HCT116 (cell line): ENCODE measurements at regions not wholly inside any gene's neighbourhood (a gene's known extent, or its start where the extent isn't known, plus 50 kb on each side); places are given as distances from the start of the nearest gene placed in this dataset.

Source experiments
- ATAC-seq: fragments of 200-7000 bp; cut with Tn5 transposase; 2 replicates; pipeline ENCODE4 v1.9.1; 2020; ENCODE audit warnings: mild to moderate bottlenecking, moderate library complexity
- BruUV-seq: library from RNA; stranded (reverse); fragments of 400-500 nt; replicated peaks from 2 replicates; lab custom pipeline; 2021; lab: Mats Ljungman, UMichigan
- CTCF ChIA-PET: fragments of 300-600 bp; sonication (Branson Sonifier 250); formaldehyde crosslinking; loops from one replicate; lab custom pipeline; 2021; ENCODE audit warnings: antibody characterized with exemption; lab: Charles Lee
- POLR2A ChIA-PET: fragments of 300-600, 350-600 bp; sonication (Branson Sonifier 250); formaldehyde crosslinking; loops from one replicate; lab custom pipeline; 2021; ENCODE audit warnings: antibody characterized with exemption; lab: Charles Lee
- RAD21 ChIA-PET, 2 experiments: fragments of 300-600 bp; sonication (Branson Sonifier 250); formaldehyde crosslinking; loops; one replicate each; lab custom pipeline; 2023; ENCODE audit warnings: low total read pairs in 2 of 2; ENCODE audit not compliant: uncharacterized antibody in 2 of 2, unreplicated experiment in 2 of 2, low non-redundant PET in 1 of 2; lab: Charles Lee
- DNase-seq: peaks from one replicate; pipeline ENCODE4 v3.0.0-alpha.2; 2010; ENCODE audit warnings: low read depth, low spot score
- H2AFZ ChIP-seq: fragments of 200-600 bp; shearing (Covaris generic), sonication (generic); 2 replicates; pipeline ENCODE4 v1.6.1; 2017; ENCODE audit warnings: low read depth, mixed run types, mixed read lengths, antibody characterized with exemption, low read length; ENCODE audit not compliant: poor library complexity, severe bottlenecking
- H3K27ac ChIP-seq: 2 replicates; pipeline ENCODE4 v1.5.1; 2012; ENCODE audit warnings: low read depth, low read length
- H3K27me3 ChIP-seq: fragments of 200-600 bp; sonication (generic); 2 replicates; pipeline ENCODE4 v1.6.1; 2016; ENCODE audit warnings: mixed run types, low read length, mixed read lengths; ENCODE audit not compliant: insufficient read depth
- H3K36me3 ChIP-seq, 2 experiments: fragments of 200-500 bp in 1 of 2; fragments of 200-600 bp in 1 of 2; sonication (Bioruptor generic) in 1 of 2; sonication (generic) in 1 of 2; 2 replicates each; pipeline versions ENCODE4 v1.5.1 to v1.6.1; 2014 to 2016; ENCODE audit warnings: low read length in 2 of 2, inconsistent platforms in 1 of 2, mixed read lengths in 1 of 2, mixed run types in 1 of 2; ENCODE audit not compliant: insufficient read depth in 2 of 2, control insufficient read depth in 1 of 2
- H3K4me1 ChIP-seq, 2 experiments: fragments of 200-600 bp in 1 of 2; sonication (generic) in 1 of 2; 2 replicates each; pipeline versions ENCODE4 v1.5.1 to v1.6.1; 2012 to 2017; ENCODE audit warnings: low read length in 2 of 2, inconsistent platforms in 1 of 2, mild to moderate bottlenecking in 1 of 2, mixed read lengths in 1 of 2, mixed run types in 1 of 2, moderate library complexity in 1 of 2; ENCODE audit not compliant: insufficient read depth in 2 of 2, control insufficient read depth in 1 of 2
- H3K4me2 ChIP-seq: fragments of 200-600 bp; sonication (generic); 2 replicates; pipeline ENCODE4 v1.6.1; 2017; ENCODE audit warnings: mixed run types, low read length, mixed read lengths
- H3K4me3 ChIP-seq, 2 experiments: fragments of 200-600 bp in 1 of 2; sonication (generic) in 1 of 2; replicated peaks in 1 of 2; 2 replicates each; pipeline ENCODE4 v1.5.1; 2011 to 2016; ENCODE audit warnings: low read length in 2 of 2, control low read depth in 1 of 2, low read depth in 1 of 2, mild to moderate bottlenecking in 1 of 2, mixed read lengths in 1 of 2, mixed run types in 1 of 2
- H3K79me2 ChIP-seq: fragments of 200-600 bp; sonication (generic); 2 replicates; pipeline ENCODE4 v1.6.1; 2017; ENCODE audit warnings: mild to moderate bottlenecking, mixed run types, low read length, moderate library complexity, mixed read lengths; ENCODE audit not compliant: insufficient read depth
- H3K9ac ChIP-seq: fragments of 200-600 bp; sonication (generic); 2 replicates; pipeline ENCODE4 v1.6.1; 2016; ENCODE audit warnings: low read length, mixed read lengths
- H3K9me2 ChIP-seq: fragments of 200-600 bp; sonication (generic), shearing (Covaris generic); 2 replicates; pipeline ENCODE4 v1.6.1; 2017; ENCODE audit warnings: mixed run types, mild to moderate bottlenecking, moderate library complexity; ENCODE audit not compliant: insufficient read depth
- H3K9me3 ChIP-seq, 2 experiments: fragments of 200-500 bp in 1 of 2; fragments of 200-600 bp in 1 of 2; sonication (Bioruptor generic) in 1 of 2; sonication (generic) in 1 of 2; 2 replicates each; pipeline ENCODE4 v1.6.1; 2014 to 2017; ENCODE audit warnings: low read length in 2 of 2, mixed read lengths in 2 of 2, inconsistent platforms in 1 of 2, low read depth in 1 of 2, mild to moderate bottlenecking in 1 of 2, mixed run types in 1 of 2, moderate library complexity in 1 of 2; ENCODE audit not compliant: control insufficient read depth in 1 of 2, insufficient read depth in 1 of 2
- H4K20me1 ChIP-seq: fragments of 200-600 bp; sonication (generic), shearing (Covaris generic); 2 replicates; pipeline ENCODE4 v1.6.1; 2017; ENCODE audit warnings: mixed run types, mild to moderate bottlenecking, moderate library complexity; ENCODE audit not compliant: insufficient read depth
- CEBPB ChIP-seq: IDR thresholded peaks from 2 replicates; pipeline ENCODE4 v1.6.1; 2012; ENCODE audit warnings: low read depth
- ELF1 ChIP-seq: IDR thresholded peaks from 2 replicates; pipeline ENCODE4 v1.6.1; 2012; ENCODE audit warnings: low read depth, borderline replicate concordance
- EZH2 ChIP-seq: fragments of 200-600 bp; sonication (generic); IDR thresholded peaks from 2 replicates; pipeline ENCODE4 v1.6.1; 2017; ENCODE audit warnings: antibody characterized with exemption, mixed run types
- EZH2phosphoT487 ChIP-seq: fragments of 200-600 bp; IDR thresholded peaks from 2 replicates; pipeline ENCODE4 v1.6.1; 2018; ENCODE audit warnings: antibody characterized with exemption, borderline replicate concordance
- FOSL1 ChIP-seq: IDR thresholded peaks from 2 replicates; pipeline ENCODE4 v1.6.1; 2012; ENCODE audit warnings: low read depth
- POLR2A ChIP-seq: IDR thresholded peaks from 2 replicates; pipeline ENCODE4 v1.7.0; 2011; ENCODE audit warnings: borderline replicate concordance; ENCODE audit not compliant: insufficient read depth, insufficient read length; ENCODE audit errors: extremely low read depth
- SIN3A ChIP-seq: IDR thresholded peaks from 2 replicates; pipeline ENCODE4 v1.6.1; 2012; ENCODE audit warnings: low read depth
- SP1 ChIP-seq: IDR thresholded peaks from 2 replicates; pipeline ENCODE4 v1.6.1; 2012; ENCODE audit warnings: low read depth
- ZNF274 ChIP-seq: fragments of 200-500 bp; sonication (Bioruptor generic); IDR thresholded peaks from 2 replicates; pipeline ENCODE4 v1.6.1; 2014; ENCODE audit warnings: mild to moderate bottlenecking, low read depth, low read length, inconsistent platforms
- intact Hi-C: fragments of 100-400 bp; cut with micrococcal nuclease; formaldehyde crosslinking; loops from 2 replicates; pipeline ENCODE4 v1.10.0; 2022
- TF ChIP-seq, protein P1 (sequence below): IDR thresholded peaks from 2 replicates; pipeline ENCODE4 v1.6.1; 2012; ENCODE audit warnings: low read depth
- TF ChIP-seq, protein P2 (sequence below): IDR thresholded peaks from 2 replicates; pipeline ENCODE4 v1.6.1; 2011; ENCODE audit warnings: mild to moderate bottlenecking, low read length, moderate library complexity; ENCODE audit not compliant: insufficient replicate concordance; ENCODE audit errors: extremely low read depth

DNA sequence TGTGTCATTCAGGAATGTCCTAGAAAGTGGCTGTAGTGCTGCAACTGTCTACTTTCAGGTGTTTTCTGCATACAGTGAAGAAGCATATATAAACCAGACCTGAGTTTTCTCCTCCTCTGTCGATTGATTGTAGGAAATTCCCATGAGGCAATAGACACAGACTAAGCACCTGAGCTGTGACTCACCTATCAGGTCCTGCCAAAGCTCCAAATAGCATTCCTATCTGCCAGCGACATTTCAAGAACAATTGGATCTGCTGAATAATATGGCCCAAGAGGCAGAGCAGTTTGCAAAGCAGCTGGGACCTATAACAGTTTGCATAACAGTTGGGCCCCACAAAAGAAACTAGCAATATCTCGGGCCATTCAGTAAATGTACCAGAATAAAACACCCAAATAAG, 360.4 kb downstream of the HAO1 start:
- H3K9me2 ChIP-seq: no peaks in the 10 kb centered on the region
- H3K4me3 ChIP-seq: no peak overlapping the region
- no peaks in the 10 kb centered on the region for H4K20me1 ChIP-seq
- no peak overlapping the region for H3K27ac ChIP-seq
- no peaks in the 10 kb centered on the region for H3K4me1 ChIP-seq
- ChIA-PET CTCF (no interaction called here), POLR2A (no interaction called here), RAD21 (no interaction called here)
- H3K4me2 ChIP-seq: no peak overlapping the region
- intact Hi-C loops: no loop called here
- ATAC-seq (no peak), DNase-seq (no peak)
- TF ChIP-seq FOSL1 (no peak), SIN3A (no peak)
- TF ChIP-seq, protein P1, sequence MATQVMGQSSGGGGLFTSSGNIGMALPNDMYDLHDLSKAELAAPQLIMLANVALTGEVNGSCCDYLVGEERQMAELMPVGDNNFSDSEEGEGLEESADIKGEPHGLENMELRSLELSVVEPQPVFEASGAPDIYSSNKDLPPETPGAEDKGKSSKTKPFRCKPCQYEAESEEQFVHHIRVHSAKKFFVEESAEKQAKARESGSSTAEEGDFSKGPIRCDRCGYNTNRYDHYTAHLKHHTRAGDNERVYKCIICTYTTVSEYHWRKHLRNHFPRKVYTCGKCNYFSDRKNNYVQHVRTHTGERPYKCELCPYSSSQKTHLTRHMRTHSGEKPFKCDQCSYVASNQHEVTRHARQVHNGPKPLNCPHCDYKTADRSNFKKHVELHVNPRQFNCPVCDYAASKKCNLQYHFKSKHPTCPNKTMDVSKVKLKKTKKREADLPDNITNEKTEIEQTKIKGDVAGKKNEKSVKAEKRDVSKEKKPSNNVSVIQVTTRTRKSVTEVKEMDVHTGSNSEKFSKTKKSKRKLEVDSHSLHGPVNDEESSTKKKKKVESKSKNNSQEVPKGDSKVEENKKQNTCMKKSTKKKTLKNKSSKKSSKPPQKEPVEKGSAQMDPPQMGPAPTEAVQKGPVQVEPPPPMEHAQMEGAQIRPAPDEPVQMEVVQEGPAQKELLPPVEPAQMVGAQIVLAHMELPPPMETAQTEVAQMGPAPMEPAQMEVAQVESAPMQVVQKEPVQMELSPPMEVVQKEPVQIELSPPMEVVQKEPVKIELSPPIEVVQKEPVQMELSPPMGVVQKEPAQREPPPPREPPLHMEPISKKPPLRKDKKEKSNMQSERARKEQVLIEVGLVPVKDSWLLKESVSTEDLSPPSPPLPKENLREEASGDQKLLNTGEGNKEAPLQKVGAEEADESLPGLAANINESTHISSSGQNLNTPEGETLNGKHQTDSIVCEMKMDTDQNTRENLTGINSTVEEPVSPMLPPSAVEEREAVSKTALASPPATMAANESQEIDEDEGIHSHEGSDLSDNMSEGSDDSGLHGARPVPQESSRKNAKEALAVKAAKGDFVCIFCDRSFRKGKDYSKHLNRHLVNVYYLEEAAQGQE: no peak
- no peak overlapping the region for H3K9ac ChIP-seq
- no peaks in the 10 kb centered on the region for H3K79me2 ChIP-seq
- H3K27me3 ChIP-seq: no peaks in the 10 kb centered on the region
- H3K9me3 ChIP-seq: peaks cover 0 to 4% of the 10 kb centered on the region in 2 experiments; a peak in 2 of 4 replicates
- no TSS peak for BruUV-seq
- H3K36me3 ChIP-seq: no peaks in the 10 kb centered on the region
- no peak overlapping the region for H2AFZ ChIP-seq

DNA sequence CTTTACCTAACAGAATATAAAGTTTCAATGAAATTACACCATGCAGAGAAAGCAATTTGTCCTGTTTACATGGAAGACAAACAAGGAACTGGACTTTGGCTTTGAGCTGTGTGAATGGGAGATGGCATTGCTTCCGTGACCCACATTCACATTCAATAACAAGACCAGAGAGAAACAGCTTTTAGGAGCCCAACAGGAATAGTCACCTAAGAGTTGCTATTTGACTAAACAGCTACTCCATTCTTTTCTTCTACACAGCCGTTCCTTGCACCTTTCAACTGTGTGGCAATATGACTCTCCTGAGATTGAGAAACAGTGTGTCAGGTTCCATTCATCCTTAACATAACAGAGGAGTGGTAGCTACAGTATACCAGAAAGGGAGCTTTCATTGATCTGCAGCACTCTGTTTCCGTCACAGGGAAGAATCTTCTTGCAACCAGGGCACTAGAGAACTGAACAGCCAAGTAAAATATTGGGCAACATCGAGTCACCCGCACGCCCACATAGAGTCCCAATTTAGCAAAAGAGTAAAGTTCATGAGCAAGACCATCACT, 355.1 kb downstream of the HAO1 start:
- no TSS peak for BruUV-seq
- ChIA-PET POLR2A (no interaction called here), RAD21 (no interaction called here), CTCF (no interaction called here)
- H3K4me3 ChIP-seq: no peak overlapping the region
- no peak overlapping the region for H3K27ac ChIP-seq
- H3K4me1 ChIP-seq: no peaks in the 10 kb centered on the region
- DNase-seq (no peak), ATAC-seq (no peak)
- no peak overlapping the region for H3K9ac ChIP-seq
- H4K20me1 ChIP-seq: no peaks in the 10 kb centered on the region
- peaks cover 0 to 12% of the 10 kb centered on the region in 2 experiments; a peak in 2 of 4 replicates for H3K9me3 ChIP-seq
- H3K27me3 ChIP-seq: no peaks in the 10 kb centered on the region
- no peak overlapping the region for H3K4me2 ChIP-seq
- H3K9me2 ChIP-seq: no peaks in the 10 kb centered on the region
- no peaks in the 10 kb centered on the region for H3K36me3 ChIP-seq
- intact Hi-C loops: loop anchor here (2.0 kb wide), 1 partner anchor 16 kb away; no protein-coding TSS in a partner anchor
- no peak overlapping the region for H2AFZ ChIP-seq
- H3K79me2 ChIP-seq: no peaks in the 10 kb centered on the region
- TF ChIP-seq POLR2A: no peak
- TF ChIP-seq, protein P1: no peak
- TF ChIP-seq EZH2phosphoT487: no peak
- TF ChIP-seq CEBPB: no peak
- TF ChIP-seq EZH2: no peak
- TF ChIP-seq SP1: no peak
- no peak for TF ChIP-seq ELF1
- no peak for TF ChIP-seq ZNF274
- TF ChIP-seq, protein P2, sequence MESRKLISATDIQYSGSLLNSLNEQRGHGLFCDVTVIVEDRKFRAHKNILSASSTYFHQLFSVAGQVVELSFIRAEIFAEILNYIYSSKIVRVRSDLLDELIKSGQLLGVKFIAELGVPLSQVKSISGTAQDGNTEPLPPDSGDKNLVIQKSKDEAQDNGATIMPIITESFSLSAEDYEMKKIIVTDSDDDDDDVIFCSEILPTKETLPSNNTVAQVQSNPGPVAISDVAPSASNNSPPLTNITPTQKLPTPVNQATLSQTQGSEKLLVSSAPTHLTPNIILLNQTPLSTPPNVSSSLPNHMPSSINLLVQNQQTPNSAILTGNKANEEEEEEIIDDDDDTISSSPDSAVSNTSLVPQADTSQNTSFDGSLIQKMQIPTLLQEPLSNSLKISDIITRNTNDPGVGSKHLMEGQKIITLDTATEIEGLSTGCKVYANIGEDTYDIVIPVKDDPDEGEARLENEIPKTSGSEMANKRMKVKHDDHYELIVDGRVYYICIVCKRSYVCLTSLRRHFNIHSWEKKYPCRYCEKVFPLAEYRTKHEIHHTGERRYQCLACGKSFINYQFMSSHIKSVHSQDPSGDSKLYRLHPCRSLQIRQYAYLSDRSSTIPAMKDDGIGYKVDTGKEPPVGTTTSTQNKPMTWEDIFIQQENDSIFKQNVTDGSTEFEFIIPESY: no peak
